HCT116 (cell line): ENCODE measurements at regions not wholly inside any gene's neighbourhood (a gene's known extent, or its start where the extent isn't known, plus 50 kb on each side); places are given as distances from the start of the nearest gene placed in this dataset.
A peak's percentile ranks its signal among the peaks of the same experiment; 100 is the strongest.

ENCODE experiments used
- ATAC-seq: fragments of 200-7000 bp; cut with Tn5 transposase; 2 replicates; pipeline ENCODE4 v1.9.1; 2020; ENCODE audit warnings: mild to moderate bottlenecking, moderate library complexity
- BruUV-seq: library from RNA; stranded (reverse); fragments of 400-500 nt; replicated peaks from 2 replicates; lab custom pipeline; 2021; lab: Mats Ljungman, UMichigan
- CTCF ChIA-PET: fragments of 300-600 bp; sonication (Branson Sonifier 250); formaldehyde crosslinking; loops from one replicate; lab custom pipeline; 2021; ENCODE audit warnings: antibody characterized with exemption; lab: Charles Lee
- POLR2A ChIA-PET: fragments of 300-600, 350-600 bp; sonication (Branson Sonifier 250); formaldehyde crosslinking; loops from one replicate; lab custom pipeline; 2021; ENCODE audit warnings: antibody characterized with exemption; lab: Charles Lee
- RAD21 ChIA-PET, 2 experiments: fragments of 300-600 bp; sonication (Branson Sonifier 250); formaldehyde crosslinking; loops; one replicate each; lab custom pipeline; 2023; ENCODE audit warnings: low total read pairs in 2 of 2; ENCODE audit not compliant: uncharacterized antibody in 2 of 2, unreplicated experiment in 2 of 2, low non-redundant PET in 1 of 2; lab: Charles Lee
- DNase-seq: peaks from one replicate; pipeline ENCODE4 v3.0.0-alpha.2; 2010; ENCODE audit warnings: low read depth, low spot score
- H2AFZ ChIP-seq: fragments of 200-600 bp; shearing (Covaris generic), sonication (generic); 2 replicates; pipeline ENCODE4 v1.6.1; 2017; ENCODE audit warnings: low read depth, mixed run types, mixed read lengths, antibody characterized with exemption, low read length; ENCODE audit not compliant: poor library complexity, severe bottlenecking
- H3K27ac ChIP-seq: 2 replicates; pipeline ENCODE4 v1.5.1; 2012; ENCODE audit warnings: low read depth, low read length
- H3K27me3 ChIP-seq: fragments of 200-600 bp; sonication (generic); 2 replicates; pipeline ENCODE4 v1.6.1; 2016; ENCODE audit warnings: mixed run types, low read length, mixed read lengths; ENCODE audit not compliant: insufficient read depth
- H3K36me3 ChIP-seq, 2 experiments: fragments of 200-500 bp in 1 of 2; fragments of 200-600 bp in 1 of 2; sonication (Bioruptor generic) in 1 of 2; sonication (generic) in 1 of 2; 2 replicates each; pipeline versions ENCODE4 v1.5.1 to v1.6.1; 2014 to 2016; ENCODE audit warnings: low read length in 2 of 2, inconsistent platforms in 1 of 2, mixed read lengths in 1 of 2, mixed run types in 1 of 2; ENCODE audit not compliant: insufficient read depth in 2 of 2, control insufficient read depth in 1 of 2
- H3K4me1 ChIP-seq, 2 experiments: fragments of 200-600 bp in 1 of 2; sonication (generic) in 1 of 2; 2 replicates each; pipeline versions ENCODE4 v1.5.1 to v1.6.1; 2012 to 2017; ENCODE audit warnings: low read length in 2 of 2, inconsistent platforms in 1 of 2, mild to moderate bottlenecking in 1 of 2, mixed read lengths in 1 of 2, mixed run types in 1 of 2, moderate library complexity in 1 of 2; ENCODE audit not compliant: insufficient read depth in 2 of 2, control insufficient read depth in 1 of 2
- H3K4me2 ChIP-seq: fragments of 200-600 bp; sonication (generic); 2 replicates; pipeline ENCODE4 v1.6.1; 2017; ENCODE audit warnings: mixed run types, low read length, mixed read lengths
- H3K4me3 ChIP-seq, 2 experiments: fragments of 200-600 bp in 1 of 2; sonication (generic) in 1 of 2; replicated peaks in 1 of 2; 2 replicates each; pipeline ENCODE4 v1.5.1; 2011 to 2016; ENCODE audit warnings: low read length in 2 of 2, control low read depth in 1 of 2, low read depth in 1 of 2, mild to moderate bottlenecking in 1 of 2, mixed read lengths in 1 of 2, mixed run types in 1 of 2
- H3K79me2 ChIP-seq: fragments of 200-600 bp; sonication (generic); 2 replicates; pipeline ENCODE4 v1.6.1; 2017; ENCODE audit warnings: mild to moderate bottlenecking, mixed run types, low read length, moderate library complexity, mixed read lengths; ENCODE audit not compliant: insufficient read depth
- H3K9ac ChIP-seq: fragments of 200-600 bp; sonication (generic); 2 replicates; pipeline ENCODE4 v1.6.1; 2016; ENCODE audit warnings: low read length, mixed read lengths
- H3K9me2 ChIP-seq: fragments of 200-600 bp; sonication (generic), shearing (Covaris generic); 2 replicates; pipeline ENCODE4 v1.6.1; 2017; ENCODE audit warnings: mixed run types, mild to moderate bottlenecking, moderate library complexity; ENCODE audit not compliant: insufficient read depth
- H3K9me3 ChIP-seq, 2 experiments: fragments of 200-500 bp in 1 of 2; fragments of 200-600 bp in 1 of 2; sonication (Bioruptor generic) in 1 of 2; sonication (generic) in 1 of 2; 2 replicates each; pipeline ENCODE4 v1.6.1; 2014 to 2017; ENCODE audit warnings: low read length in 2 of 2, mixed read lengths in 2 of 2, inconsistent platforms in 1 of 2, low read depth in 1 of 2, mild to moderate bottlenecking in 1 of 2, mixed run types in 1 of 2, moderate library complexity in 1 of 2; ENCODE audit not compliant: control insufficient read depth in 1 of 2, insufficient read depth in 1 of 2
- H4K20me1 ChIP-seq: fragments of 200-600 bp; sonication (generic), shearing (Covaris generic); 2 replicates; pipeline ENCODE4 v1.6.1; 2017; ENCODE audit warnings: mixed run types, mild to moderate bottlenecking, moderate library complexity; ENCODE audit not compliant: insufficient read depth
- CBX3 ChIP-seq: IDR thresholded peaks from 2 replicates; pipeline ENCODE4 v1.6.1; 2012; ENCODE audit warnings: low read depth
- CTCF ChIP-seq, 3 experiments: fragments of 200-600 bp in 1 of 3; sonication (generic) in 1 of 3; IDR thresholded peaks in 2 of 3; conservative IDR thresholded peaks in 1 of 3; 2 replicates each; pipeline ENCODE4 v1.5.1; 2012 to 2017; ENCODE audit warnings: low read depth in 2 of 3, low read length in 2 of 3, antibody characterized with exemption in 1 of 3, borderline replicate concordance in 1 of 3, control low read depth in 1 of 3, mild to moderate bottlenecking in 1 of 3, mixed read lengths in 1 of 3, mixed run types in 1 of 3, moderate library complexity in 1 of 3; ENCODE audit not compliant: insufficient read depth in 1 of 3
- ELF1 ChIP-seq: IDR thresholded peaks from 2 replicates; pipeline ENCODE4 v1.6.1; 2012; ENCODE audit warnings: low read depth, borderline replicate concordance
- EZH2phosphoT487 ChIP-seq: fragments of 200-600 bp; IDR thresholded peaks from 2 replicates; pipeline ENCODE4 v1.6.1; 2018; ENCODE audit warnings: antibody characterized with exemption, borderline replicate concordance
- JUND ChIP-seq: IDR thresholded peaks from 2 replicates; pipeline ENCODE4 v1.6.1; 2012
- RAD21 ChIP-seq: IDR thresholded peaks from 2 replicates; pipeline ENCODE4 v1.6.1; 2012; ENCODE audit warnings: low read depth, mild to moderate bottlenecking
- REST ChIP-seq: IDR thresholded peaks from 2 replicates; pipeline ENCODE4 v1.6.1; 2012; ENCODE audit warnings: low read depth
- SRF ChIP-seq: IDR thresholded peaks from 2 replicates; pipeline ENCODE4 v1.6.1; 2012; ENCODE audit warnings: low read depth
- TCF7L2 ChIP-seq: IDR thresholded peaks from 2 replicates; pipeline ENCODE4 v1.7.0; 2011; ENCODE audit warnings: borderline replicate concordance, inconsistent platforms; ENCODE audit not compliant: insufficient read depth, insufficient read length; ENCODE audit errors: extremely low read depth
- YY1 ChIP-seq: IDR thresholded peaks from 2 replicates; pipeline ENCODE4 v1.6.1; 2011; ENCODE audit warnings: low read length, low read depth, moderate library complexity, mild to moderate bottlenecking; ENCODE audit not compliant: insufficient replicate concordance; ENCODE audit errors: extremely low read depth
- ZBTB33 ChIP-seq: IDR thresholded peaks from 2 replicates; pipeline ENCODE4 v1.6.1; 2011; ENCODE audit warnings: mild to moderate bottlenecking, low read length, moderate library complexity; ENCODE audit not compliant: insufficient replicate concordance; ENCODE audit errors: extremely low read depth
- ZNF274 ChIP-seq: fragments of 200-500 bp; sonication (Bioruptor generic); IDR thresholded peaks from 2 replicates; pipeline ENCODE4 v1.6.1; 2014; ENCODE audit warnings: mild to moderate bottlenecking, low read depth, low read length, inconsistent platforms
- intact Hi-C: fragments of 100-400 bp; cut with micrococcal nuclease; formaldehyde crosslinking; loops from 2 replicates; pipeline ENCODE4 v1.10.0; 2022

GRCh38 chr13:80923907-80924306, 583.0 kb upstream of the SPRY2 start:
- Histone ChIP-seq H2AFZ (no peak overlapping the region), H3K9me2 (no peaks in the 10 kb centered on the region), H3K4me1 (no peaks in the 10 kb centered on the region), H3K4me3 (no peak overlapping the region), H3K27ac (no peak overlapping the region), H3K4me2 (no peak overlapping the region), H4K20me1 (no peaks in the 10 kb centered on the region; the same call in 1 of the 2 replicates), H3K9ac (no peak overlapping the region), H3K9me3 (no peaks in the 10 kb centered on the region; a peak in 1 of 4 replicates), H3K79me2 (no peaks in the 10 kb centered on the region), H3K36me3 (no peaks in the 10 kb centered on the region), H3K27me3 (no peaks in the 10 kb centered on the region)
- intact Hi-C loops: no loop called here
- TF ChIP-seq RAD21: peak; percentile 25; the same call in 1 of the 2 replicates
- TF ChIP-seq ELF1: no peak
- 0 out of 6 replicates have a peak, but pooled peaks of 1 of the 3 experiments have one; percentile 8 for TF ChIP-seq CTCF (IDR thresholded peaks at IDR 0.05 in 2 of 3, conservative IDR thresholded peaks at IDR 0.05 in 1 of 3; ENCODE audit: borderline replicate concordance in 1 of 3, insufficient read depth in 1 of 3, low read depth in 2 of 3, low read length in 2 of 3)
- no peak for TF ChIP-seq SRF
- CTCF ChIA-PET: no interaction called here
- RAD21 ChIA-PET: no interaction called here
- POLR2A ChIA-PET: no interaction called here
- ATAC-seq: no peak
- no TSS peak for BruUV-seq
- no peak for DNase-seq

- intact Hi-C loops: no loop called here
- no TSS peak for BruUV-seq
- Histone ChIP-seq H3K36me3 (no peaks in the 10 kb centered on the region), H3K27ac (no peak overlapping the region), H3K4me2 (no peak overlapping the region), H4K20me1 (no peaks in the 10 kb centered on the region; the same call in 1 of the 2 replicates), H3K4me3 (no peak overlapping the region), H3K9ac (no peak overlapping the region), H2AFZ (no peak overlapping the region), H3K9me3 (no peaks in the 10 kb centered on the region; a peak in 1 of 4 replicates), H3K79me2 (no peaks in the 10 kb centered on the region), H3K4me1 (no peaks in the 10 kb centered on the region), H3K9me2 (no peaks in the 10 kb centered on the region), H3K27me3 (no peaks in the 10 kb centered on the region)
- POLR2A ChIA-PET: no interaction called here
- CTCF ChIA-PET: no interaction called here
- DNase-seq: no peak
- no peak for ATAC-seq
- RAD21 ChIA-PET: no interaction called here
- TF ChIP-seq YY1: no peak
- TF ChIP-seq CBX3: no peak
- no peak for TF ChIP-seq JUND
- TF ChIP-seq ZBTB33: no peak
- no peak for TF ChIP-seq EZH2phosphoT487
- no peak for TF ChIP-seq REST
- TF ChIP-seq ZNF274: no peak
- no peak for TF ChIP-seq TCF7L2
Measured at GRCh38 chr13:80921971-80922370, 581.0 kb upstream of the SPRY2 start.
